ENCODE measurements at regions not wholly inside any gene's neighbourhood (a gene's known extent, or its start where the extent isn't known, plus 50 kb on each side); places are given as distances from the start of the nearest gene placed in this dataset.

DNA sequence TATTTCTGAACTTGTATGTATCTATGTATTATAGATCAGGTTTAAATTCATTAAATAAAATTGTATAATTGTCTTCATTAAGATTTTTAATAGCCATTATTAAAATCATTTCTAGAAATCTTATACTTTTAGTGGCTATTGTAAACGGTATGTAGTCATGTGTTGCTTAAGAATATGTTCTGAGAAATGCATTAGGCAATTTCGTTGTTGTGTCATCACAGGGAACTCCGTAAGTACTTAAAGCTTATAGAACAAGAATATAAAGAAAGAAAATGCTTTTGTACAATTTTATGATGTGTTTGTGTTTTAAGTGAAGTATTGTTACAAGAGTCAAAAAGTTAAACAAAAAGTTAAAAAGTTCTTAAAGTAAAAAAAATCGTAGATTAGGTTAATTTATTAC, 765.8 kb downstream of the METTL4 start:
- H3K4me3 ChIP-seq (replicated peaks in 1 of 2; ENCODE audit: low read depth in 1 of 2, low read length in 2 of 2): no peak overlapping the region
- intact Hi-C loops (cut with micrococcal nuclease): no loop called here
- H3K9me2 ChIP-seq (ENCODE audit: insufficient read depth): no peaks in the 10 kb centered on the region
- TF ChIP-seq, protein P1, sequence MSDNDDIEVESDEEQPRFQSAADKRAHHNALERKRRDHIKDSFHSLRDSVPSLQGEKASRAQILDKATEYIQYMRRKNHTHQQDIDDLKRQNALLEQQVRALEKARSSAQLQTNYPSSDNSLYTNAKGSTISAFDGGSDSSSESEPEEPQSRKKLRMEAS (IDR thresholded peaks at IDR 0.05): no peak
- no peak for TF ChIP-seq SIN3A (IDR thresholded peaks at IDR 0.05; ENCODE audit: low read depth)
- no peak for TF ChIP-seq JUND (IDR thresholded peaks at IDR 0.05)
- BruUV-seq (replicated peaks): no TSS peak
- H3K36me3 ChIP-seq (ENCODE audit: control insufficient read depth in 1 of 2, insufficient read depth in 2 of 2, low read length in 2 of 2): no peaks in the 10 kb centered on the region
- H3K27ac ChIP-seq (ENCODE audit: low read depth, low read length): no peak overlapping the region
- H3K4me1 ChIP-seq (ENCODE audit: control insufficient read depth in 1 of 2, insufficient read depth in 2 of 2, low read length in 2 of 2): no peaks in the 10 kb centered on the region
- no peaks in the 10 kb centered on the region for H3K79me2 ChIP-seq (ENCODE audit: insufficient read depth, low read length)
- H3K9ac ChIP-seq (ENCODE audit: low read length): no peak overlapping the region
- DNase-seq (ENCODE audit: low read depth, low spot score) (no peak), ATAC-seq (no peak)
- no peak overlapping the region for H3K4me2 ChIP-seq (ENCODE audit: low read length)
- no peaks in the 10 kb centered on the region for H4K20me1 ChIP-seq (ENCODE audit: insufficient read depth)
- H3K27me3 ChIP-seq (ENCODE audit: insufficient read depth, low read length): no peaks in the 10 kb centered on the region
- no peak overlapping the region for H2AFZ ChIP-seq (ENCODE audit: low read depth, low read length, poor library complexity, severe bottlenecking)
- no peaks in the 10 kb centered on the region for H3K9me3 ChIP-seq (ENCODE audit: control insufficient read depth in 1 of 2, insufficient read depth in 1 of 2, low read depth in 1 of 2, low read length in 2 of 2)
- RAD21 ChIA-PET (ENCODE audit: low non-redundant PET in 1 of 2, low total read pairs in 2 of 2, uncharacterized antibody in 2 of 2, unreplicated experiment in 2 of 2): no interaction called here
- CTCF ChIA-PET: no interaction called here
- POLR2A ChIA-PET: no interaction called here

DNA sequence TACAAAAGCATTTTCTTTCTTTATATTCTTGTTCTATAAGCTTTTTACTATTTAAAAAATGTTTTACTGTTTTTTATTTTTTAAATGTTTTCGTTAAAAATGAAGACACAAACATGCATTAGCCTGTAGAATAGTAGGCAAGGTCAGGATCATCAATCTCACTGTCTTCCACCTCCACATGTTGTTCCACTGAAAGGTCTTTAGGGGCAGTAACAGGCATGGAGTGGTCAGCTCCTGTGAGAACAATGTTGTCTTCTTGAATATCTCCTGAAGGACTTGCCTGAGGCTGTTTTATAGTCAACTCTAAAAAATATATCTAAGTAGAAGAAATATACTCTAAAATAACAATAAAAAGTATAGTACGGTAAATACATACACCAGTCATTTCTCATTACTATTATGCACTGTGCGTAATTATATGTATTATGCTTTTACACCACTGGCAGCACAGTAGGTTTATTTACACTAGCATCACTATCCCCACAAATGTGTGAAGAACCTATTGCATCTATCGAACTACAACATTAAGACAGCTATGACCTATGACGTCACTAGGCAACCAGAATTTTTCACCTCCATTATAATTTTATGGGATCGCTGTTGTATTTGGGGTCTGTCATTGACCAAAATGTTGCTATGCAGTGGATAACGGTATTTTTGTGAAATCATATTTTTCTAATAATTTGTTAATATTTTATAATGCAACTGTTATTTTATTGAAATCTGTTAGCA, 764.3 kb downstream of the METTL4 start:
- RAD21 ChIA-PET (ENCODE audit: low non-redundant PET in 1 of 2, low total read pairs in 2 of 2, uncharacterized antibody in 2 of 2, unreplicated experiment in 2 of 2): no interaction called here
- TF ChIP-seq JUND (IDR thresholded peaks at IDR 0.05) (no peak), ZNF274 (IDR thresholded peaks at IDR 0.05; ENCODE audit: low read depth, low read length) (no peak)
- TF ChIP-seq, protein P2, sequence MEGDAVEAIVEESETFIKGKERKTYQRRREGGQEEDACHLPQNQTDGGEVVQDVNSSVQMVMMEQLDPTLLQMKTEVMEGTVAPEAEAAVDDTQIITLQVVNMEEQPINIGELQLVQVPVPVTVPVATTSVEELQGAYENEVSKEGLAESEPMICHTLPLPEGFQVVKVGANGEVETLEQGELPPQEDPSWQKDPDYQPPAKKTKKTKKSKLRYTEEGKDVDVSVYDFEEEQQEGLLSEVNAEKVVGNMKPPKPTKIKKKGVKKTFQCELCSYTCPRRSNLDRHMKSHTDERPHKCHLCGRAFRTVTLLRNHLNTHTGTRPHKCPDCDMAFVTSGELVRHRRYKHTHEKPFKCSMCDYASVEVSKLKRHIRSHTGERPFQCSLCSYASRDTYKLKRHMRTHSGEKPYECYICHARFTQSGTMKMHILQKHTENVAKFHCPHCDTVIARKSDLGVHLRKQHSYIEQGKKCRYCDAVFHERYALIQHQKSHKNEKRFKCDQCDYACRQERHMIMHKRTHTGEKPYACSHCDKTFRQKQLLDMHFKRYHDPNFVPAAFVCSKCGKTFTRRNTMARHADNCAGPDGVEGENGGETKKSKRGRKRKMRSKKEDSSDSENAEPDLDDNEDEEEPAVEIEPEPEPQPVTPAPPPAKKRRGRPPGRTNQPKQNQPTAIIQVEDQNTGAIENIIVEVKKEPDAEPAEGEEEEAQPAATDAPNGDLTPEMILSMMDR (IDR thresholded peaks at IDR 0.05 in 2 of 3, conservative IDR thresholded peaks at IDR 0.05 in 1 of 3; ENCODE audit: borderline replicate concordance in 1 of 3, insufficient read depth in 1 of 3, low read depth in 2 of 3, low read length in 2 of 3): peak in 1 of 3 experiments; percentile 11; a peak in 1 of 6 replicates
- no peak overlapping the region for H3K27ac ChIP-seq (ENCODE audit: low read depth, low read length)
- H3K4me3 ChIP-seq (replicated peaks in 1 of 2; ENCODE audit: low read depth in 1 of 2, low read length in 2 of 2): no peak overlapping the region
- no peaks in the 10 kb centered on the region for H3K4me1 ChIP-seq (ENCODE audit: control insufficient read depth in 1 of 2, insufficient read depth in 2 of 2, low read length in 2 of 2)
- ATAC-seq: no peak
- no peaks in the 10 kb centered on the region for H4K20me1 ChIP-seq (ENCODE audit: insufficient read depth)
- no peaks in the 10 kb centered on the region for H3K36me3 ChIP-seq (ENCODE audit: control insufficient read depth in 1 of 2, insufficient read depth in 2 of 2, low read length in 2 of 2)
- no peaks in the 10 kb centered on the region for H3K27me3 ChIP-seq (ENCODE audit: insufficient read depth, low read length)
- H2AFZ ChIP-seq (ENCODE audit: low read depth, low read length, poor library complexity, severe bottlenecking): no peak overlapping the region
- POLR2A ChIA-PET: no interaction called here
- no peak overlapping the region for H3K4me2 ChIP-seq (ENCODE audit: low read length)
- BruUV-seq (replicated peaks): no TSS peak
- CTCF ChIA-PET: interaction anchor here (0.5 kb wide), 1 partner anchor 45 kb away, joined by 4 read pairs; no protein-coding TSS in a partner anchor
- no peaks in the 10 kb centered on the region for H3K9me3 ChIP-seq (ENCODE audit: control insufficient read depth in 1 of 2, insufficient read depth in 1 of 2, low read depth in 1 of 2, low read length in 2 of 2)
- no peak overlapping the region for H3K9ac ChIP-seq (ENCODE audit: low read length)
- H3K79me2 ChIP-seq (ENCODE audit: insufficient read depth, low read length): no peaks in the 10 kb centered on the region
- no peak for DNase-seq (ENCODE audit: low read depth, low spot score)
- no peaks in the 10 kb centered on the region for H3K9me2 ChIP-seq (ENCODE audit: insufficient read depth)
- intact Hi-C loops (cut with micrococcal nuclease): no loop called here
